Tibial nerve (tissue), 3 donors: ENCODE measurements at regions not wholly inside any gene's neighbourhood (a gene's known extent, or its start where the extent isn't known, plus 50 kb on each side); places are given as distances from the start of the nearest gene placed in this dataset.

Experiments
- CTCF ChIP-seq, 5 experiments: fragments of 200-600 bp in 3 of 5; fragments of 450-650 bp in 2 of 5; sonication (generic) in 3 of 5; IDR thresholded peaks; one replicate each; pipeline ENCODE4 v1.5.1; 2016 to 2019; ENCODE audit warnings: antibody characterized with exemption in 5 of 5, mild to moderate bottlenecking in 3 of 5, moderate library complexity in 2 of 5
- POLR2A ChIP-seq, 2 donors: fragments of 450-650 bp; IDR thresholded peaks; one replicate each; pipeline ENCODE4 v1.6.1; 2017; ENCODE audit warnings: antibody characterized with exemption in 2 of 2, mild to moderate bottlenecking in 2 of 2, moderate library complexity in 2 of 2

- TF ChIP-seq POLR2A (IDR thresholded peaks at IDR 0.05): no peak
- no peak for TF ChIP-seq CTCF (IDR thresholded peaks at IDR 0.05)
Observed at GRCh38 chr2:126221506-126221905, 434.5 kb upstream of the GYPC start.
